ENCODE measurements at regions not wholly inside any gene's neighbourhood (a gene's known extent, or its start where the extent isn't known, plus 50 kb on each side); places are given as distances from the start of the nearest gene placed in this dataset.

DNA sequence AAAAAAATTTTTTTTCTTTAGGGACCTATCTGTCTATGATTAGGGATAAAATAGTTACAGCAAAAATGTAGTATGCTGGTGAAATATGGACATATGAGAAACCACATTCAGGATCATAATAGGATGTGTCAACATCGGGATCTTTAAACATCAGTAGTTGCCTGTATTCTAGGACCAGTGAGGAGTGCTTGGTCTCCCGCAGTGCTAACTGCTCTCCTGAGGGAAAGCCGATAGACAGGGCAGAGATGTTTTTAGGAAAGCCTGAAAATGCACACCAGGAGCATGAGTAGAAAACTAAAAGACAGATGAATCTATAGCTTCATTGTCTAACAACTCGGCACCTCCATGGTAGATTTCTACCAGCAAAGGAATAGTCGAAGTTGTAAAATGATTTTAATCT is 178.1 kb upstream of the SMIM31 start:
- DNase-seq (ENCODE audit: extremely low spot score in 2 of 2), result no peak
- no peaks in the 10 kb centered on the region for H3K27me3 ChIP-seq
- no peak overlapping the region for H3K4me3 ChIP-seq
- TF ChIP-seq, protein P1, sequence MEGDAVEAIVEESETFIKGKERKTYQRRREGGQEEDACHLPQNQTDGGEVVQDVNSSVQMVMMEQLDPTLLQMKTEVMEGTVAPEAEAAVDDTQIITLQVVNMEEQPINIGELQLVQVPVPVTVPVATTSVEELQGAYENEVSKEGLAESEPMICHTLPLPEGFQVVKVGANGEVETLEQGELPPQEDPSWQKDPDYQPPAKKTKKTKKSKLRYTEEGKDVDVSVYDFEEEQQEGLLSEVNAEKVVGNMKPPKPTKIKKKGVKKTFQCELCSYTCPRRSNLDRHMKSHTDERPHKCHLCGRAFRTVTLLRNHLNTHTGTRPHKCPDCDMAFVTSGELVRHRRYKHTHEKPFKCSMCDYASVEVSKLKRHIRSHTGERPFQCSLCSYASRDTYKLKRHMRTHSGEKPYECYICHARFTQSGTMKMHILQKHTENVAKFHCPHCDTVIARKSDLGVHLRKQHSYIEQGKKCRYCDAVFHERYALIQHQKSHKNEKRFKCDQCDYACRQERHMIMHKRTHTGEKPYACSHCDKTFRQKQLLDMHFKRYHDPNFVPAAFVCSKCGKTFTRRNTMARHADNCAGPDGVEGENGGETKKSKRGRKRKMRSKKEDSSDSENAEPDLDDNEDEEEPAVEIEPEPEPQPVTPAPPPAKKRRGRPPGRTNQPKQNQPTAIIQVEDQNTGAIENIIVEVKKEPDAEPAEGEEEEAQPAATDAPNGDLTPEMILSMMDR (IDR thresholded peaks at IDR 0.05), result no peak
- TF ChIP-seq POLR2AphosphoS5 (IDR thresholded peaks at IDR 0.05; ENCODE audit: insufficient read depth in 1 of 2, low read depth in 1 of 2), result no peak
- no peak for TF ChIP-seq POLR2A (IDR thresholded peaks at IDR 0.05)
- no peak overlapping the region for H3K27ac ChIP-seq
- H3K9me3 ChIP-seq, result no peaks in the 10 kb centered on the region
- H3K4me1 ChIP-seq, result no peaks in the 10 kb centered on the region
- intact Hi-C loops (cut with DNase I), result no loop called here
- H3K36me3 ChIP-seq, result no peaks in the 10 kb centered on the region

DNA sequence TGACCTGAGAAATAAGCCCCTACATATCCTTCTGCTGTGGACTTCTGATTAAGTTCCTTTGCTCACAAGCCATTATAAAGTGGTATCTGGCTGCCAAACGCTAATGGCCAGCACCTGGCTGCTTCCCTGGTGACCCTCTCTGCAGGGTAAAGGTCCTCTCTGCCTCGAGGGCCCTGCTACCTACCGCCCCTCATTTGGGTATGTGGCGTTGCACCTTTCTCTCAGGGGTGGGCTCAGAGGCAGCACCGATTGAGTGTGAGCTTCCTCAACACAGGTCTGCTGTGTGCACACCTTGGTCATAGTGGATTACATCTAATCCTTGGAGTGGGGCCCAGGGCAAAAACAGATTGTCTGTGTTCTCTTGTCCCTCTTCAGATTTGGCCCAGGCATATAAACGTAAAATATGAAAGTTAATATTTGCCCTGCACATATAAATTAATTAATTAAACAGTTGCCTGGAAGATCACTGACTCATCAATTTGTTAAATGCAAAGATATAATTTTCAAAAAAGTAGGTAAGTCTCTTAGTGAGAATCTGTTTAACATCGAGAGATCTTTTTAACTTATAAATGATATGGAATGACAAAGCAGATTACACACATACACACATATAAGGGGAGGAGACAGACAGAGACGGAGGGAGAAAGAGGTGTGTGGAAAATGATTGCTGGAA is 174.5 kb upstream of the SMIM31 start:
- intact Hi-C loops (cut with DNase I), result no loop called here
- H3K36me3 ChIP-seq, result no peaks in the 10 kb centered on the region
- H3K9me3 ChIP-seq, result no peaks in the 10 kb centered on the region
- H3K27me3 ChIP-seq, result no peaks in the 10 kb centered on the region
- no peak overlapping the region for H3K4me3 ChIP-seq
- no peaks in the 10 kb centered on the region for H3K4me1 ChIP-seq
- TF ChIP-seq POLR2AphosphoS5 (IDR thresholded peaks at IDR 0.05; ENCODE audit: insufficient read depth in 1 of 2, low read depth in 1 of 2), result no peak
- TF ChIP-seq, protein P1 (IDR thresholded peaks at IDR 0.05), result no peak
- TF ChIP-seq POLR2A (IDR thresholded peaks at IDR 0.05), result no peak
- no peak overlapping the region for H3K27ac ChIP-seq
- DNase-seq (ENCODE audit: extremely low spot score in 2 of 2), result no peak

DNA sequence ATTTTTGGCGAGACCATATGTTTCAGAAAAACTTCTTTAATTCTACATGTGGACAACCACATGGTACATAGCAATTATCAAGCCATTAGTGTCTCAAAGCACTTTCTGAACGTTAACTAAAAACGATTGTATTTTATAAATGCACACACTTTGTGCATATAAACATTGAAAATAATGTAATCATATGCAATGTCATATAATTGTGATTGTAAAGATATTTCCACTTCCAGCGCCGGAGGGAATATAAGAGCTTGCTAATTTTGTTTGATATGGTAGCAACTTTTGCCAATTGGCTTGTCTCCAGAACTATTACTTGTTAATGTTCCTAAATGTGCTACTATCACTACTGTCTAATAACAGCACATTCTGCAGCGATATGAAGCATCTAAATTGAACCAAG is 162.3 kb upstream of the SMIM31 start:
- H3K36me3 ChIP-seq, result no peaks in the 10 kb centered on the region
- H3K9me3 ChIP-seq, result no peaks in the 10 kb centered on the region
- no peak for DNase-seq (ENCODE audit: extremely low spot score in 2 of 2)
- no peaks in the 10 kb centered on the region for H3K27me3 ChIP-seq
- no peaks in the 10 kb centered on the region for H3K4me1 ChIP-seq
- intact Hi-C loops (cut with DNase I), result no loop called here
- no peak overlapping the region for H3K27ac ChIP-seq
- no peak overlapping the region for H3K4me3 ChIP-seq
- TF ChIP-seq POLR2AphosphoS5 (IDR thresholded peaks at IDR 0.05; ENCODE audit: insufficient read depth in 1 of 2, low read depth in 1 of 2), result no peak
- no peak for TF ChIP-seq POLR2A (IDR thresholded peaks at IDR 0.05)
- TF ChIP-seq, protein P1 (IDR thresholded peaks at IDR 0.05), result no peak

DNA sequence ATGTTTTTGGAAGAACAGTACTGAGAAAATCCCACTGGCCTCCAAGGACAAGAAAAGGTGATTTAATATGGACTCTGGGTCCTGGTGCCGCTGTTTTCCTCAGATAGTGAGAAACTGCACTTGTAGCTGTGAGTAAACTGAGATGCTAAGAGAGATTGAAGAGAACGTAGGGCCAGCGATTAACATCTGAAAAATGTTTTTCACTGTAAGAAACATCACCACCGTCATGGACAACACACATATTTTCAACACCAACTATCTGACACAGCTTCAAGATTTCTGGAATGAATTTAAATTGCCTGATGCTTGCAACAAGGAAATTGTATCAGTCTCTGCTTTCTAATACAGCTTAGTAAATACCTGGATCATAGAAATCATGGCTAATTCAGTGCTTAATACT is 158.2 kb upstream of the SMIM31 start:
- no peak overlapping the region for H3K4me3 ChIP-seq
- H3K9me3 ChIP-seq, result no peaks in the 10 kb centered on the region
- TF ChIP-seq, protein P1 (IDR thresholded peaks at IDR 0.05), result no peak
- TF ChIP-seq POLR2AphosphoS5 (IDR thresholded peaks at IDR 0.05; ENCODE audit: insufficient read depth in 1 of 2, low read depth in 1 of 2) (no peak), POLR2A (IDR thresholded peaks at IDR 0.05) (no peak)
- H3K27me3 ChIP-seq, result no peaks in the 10 kb centered on the region
- no peak overlapping the region for H3K27ac ChIP-seq
- H3K36me3 ChIP-seq, result no peaks in the 10 kb centered on the region
- intact Hi-C loops (cut with DNase I), result no loop called here
- DNase-seq (ENCODE audit: extremely low spot score in 2 of 2), result no peak
- no peaks in the 10 kb centered on the region for H3K4me1 ChIP-seq

DNA sequence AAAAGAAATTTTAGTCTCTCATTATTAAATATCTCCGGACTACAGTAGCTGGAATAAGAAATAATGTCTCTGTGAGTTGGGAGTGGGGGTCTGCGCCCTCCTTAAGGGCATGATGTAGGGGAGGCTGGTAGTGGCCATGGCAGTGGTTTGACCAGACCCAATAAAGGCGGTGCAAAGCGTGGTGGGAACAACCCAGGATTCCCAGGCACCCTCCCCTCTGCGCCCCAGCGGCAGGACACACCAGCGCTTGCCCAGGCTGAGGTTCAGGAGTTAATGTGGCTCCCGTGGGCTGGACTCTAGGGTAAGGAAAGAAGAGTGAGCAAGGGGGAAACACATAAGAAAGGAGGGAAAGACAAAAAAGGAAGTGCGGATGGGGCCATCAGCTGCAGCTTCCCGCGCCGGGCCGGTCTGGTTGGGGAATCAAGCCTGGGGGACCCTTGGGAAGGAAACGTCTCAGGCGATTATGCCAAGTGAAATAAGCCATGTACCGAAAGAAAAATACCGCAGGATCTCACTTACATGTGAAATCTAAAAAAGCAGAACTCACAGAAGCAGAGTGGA is 157.5 kb upstream of the SMIM31 start:
- DNase-seq (ENCODE audit: extremely low spot score in 2 of 2), result no peak
- Histone ChIP-seq H3K27ac (no peak overlapping the region), H3K9me3 (no peaks in the 10 kb centered on the region), H3K36me3 (no peaks in the 10 kb centered on the region), H3K4me1 (no peaks in the 10 kb centered on the region), H3K27me3 (no peaks in the 10 kb centered on the region), H3K4me3 (no peak overlapping the region)
- intact Hi-C loops (cut with DNase I), result no loop called here
- TF ChIP-seq, protein P1 (IDR thresholded peaks at IDR 0.05), result no peak
- TF ChIP-seq POLR2A (IDR thresholded peaks at IDR 0.05) (no peak), POLR2AphosphoS5 (IDR thresholded peaks at IDR 0.05; ENCODE audit: insufficient read depth in 1 of 2, low read depth in 1 of 2) (no peak)

Measured in vagina (tissue), 2 donors.